Endothelial cell of hepatic sinusoid (primary cell): ENCODE measurements at regions not wholly inside any gene's neighbourhood (a gene's known extent, or its start where the extent isn't known, plus 50 kb on each side); places are given as distances from the start of the nearest gene placed in this dataset.

ENCODE experiments used
- in situ Hi-C: cut with HindIII; loops from 2 replicates; pipeline ENCODE4 v1.10.0; 2017; ENCODE audit warnings: low sequenced_read_pairs

DNA sequence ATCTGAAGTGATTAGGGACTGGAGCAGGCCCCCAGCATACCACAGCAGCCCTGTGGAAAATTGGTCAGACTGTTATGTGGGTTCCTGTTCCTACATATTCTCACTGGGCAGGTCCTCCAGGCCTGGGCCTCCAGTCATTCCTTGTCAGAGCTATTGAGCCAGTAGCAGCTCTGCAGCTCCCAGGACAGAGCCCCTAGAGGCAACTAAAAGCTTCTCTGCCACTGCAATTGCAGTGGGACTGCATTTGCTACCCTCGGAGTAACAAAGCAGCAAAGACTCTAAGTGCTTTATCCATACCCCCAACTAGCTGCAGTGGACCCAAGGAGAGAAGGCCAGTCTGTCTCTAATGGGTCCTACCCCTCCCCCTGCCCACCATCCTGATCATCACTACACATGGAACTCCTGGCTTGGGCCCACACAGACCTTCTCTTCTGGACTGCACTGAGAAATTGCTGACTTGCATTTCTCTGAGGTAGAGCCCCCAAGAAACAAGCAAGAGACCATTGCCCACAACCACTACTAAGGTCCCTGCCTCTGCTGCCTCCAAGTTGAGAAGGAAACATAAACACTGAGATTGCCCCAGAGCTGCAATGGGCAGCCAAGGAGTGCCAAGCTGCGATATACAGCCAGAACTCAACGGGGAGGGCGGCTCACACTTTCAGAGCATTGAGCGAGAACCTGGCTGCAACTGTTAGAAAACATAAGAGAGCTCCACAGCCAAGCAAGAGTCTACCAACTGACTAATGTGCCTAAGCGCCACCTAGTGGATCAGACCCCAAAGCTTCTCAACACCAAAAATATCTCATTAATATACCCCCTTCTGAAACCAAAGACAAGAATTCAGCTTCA lies 738.7 kb upstream of the NDST4 start:
- in situ Hi-C loops, result no loop called here

DNA sequence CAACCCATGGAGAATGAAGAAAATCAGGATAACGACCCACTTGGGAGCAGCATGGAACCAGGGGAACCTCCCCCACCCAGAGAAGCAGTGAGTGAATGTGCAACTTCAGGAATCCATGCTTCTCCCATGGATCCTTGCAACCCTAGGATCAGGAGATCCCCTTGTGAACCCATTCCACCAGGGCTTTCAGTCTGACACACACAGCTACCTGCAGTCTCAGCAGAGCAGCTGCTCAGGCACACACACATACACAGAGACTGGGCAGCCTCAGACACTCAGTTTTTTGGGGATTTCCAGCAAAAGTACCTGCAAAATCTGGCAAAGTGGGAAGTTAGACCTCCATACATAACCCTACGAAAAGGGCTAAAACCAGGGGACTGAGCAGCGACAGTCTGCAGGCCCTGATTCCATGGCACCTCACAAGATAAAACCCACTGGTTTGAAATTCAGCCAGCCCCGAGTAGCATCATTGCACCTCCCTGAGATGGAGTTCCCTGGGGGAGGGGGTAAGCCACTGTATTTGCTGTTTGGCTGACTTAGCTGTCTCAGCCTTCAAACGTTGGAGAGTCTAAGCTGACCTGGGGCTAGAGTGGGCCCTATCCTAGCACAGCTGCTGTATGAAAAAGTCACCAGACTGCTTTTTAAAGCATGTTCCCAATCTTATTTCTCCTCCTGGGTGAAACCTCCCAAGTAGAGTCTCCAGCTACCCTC lies 737.5 kb upstream of the NDST4 start:
- in situ Hi-C loops, result no loop called here

DNA sequence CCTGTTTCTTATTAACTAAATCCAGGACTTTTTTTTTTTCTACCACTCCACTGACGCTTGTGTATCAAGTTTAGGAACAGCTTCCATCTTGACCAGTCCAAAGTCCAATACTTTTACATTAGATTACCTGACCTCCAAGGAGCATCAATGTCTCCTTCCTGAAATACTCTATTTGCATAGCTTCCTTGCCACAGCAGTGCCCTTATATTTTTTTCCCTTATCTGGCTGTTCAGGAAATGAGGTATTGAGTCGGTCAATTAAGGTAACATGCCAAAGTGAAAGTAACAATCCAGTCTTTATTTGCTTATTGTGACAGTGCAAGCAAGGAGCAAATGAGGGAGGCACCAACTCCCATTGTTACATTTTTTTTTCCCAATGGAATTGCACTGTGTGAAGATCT lies 730.8 kb upstream of the NDST4 start:
- in situ Hi-C loops, result no loop called here

DNA sequence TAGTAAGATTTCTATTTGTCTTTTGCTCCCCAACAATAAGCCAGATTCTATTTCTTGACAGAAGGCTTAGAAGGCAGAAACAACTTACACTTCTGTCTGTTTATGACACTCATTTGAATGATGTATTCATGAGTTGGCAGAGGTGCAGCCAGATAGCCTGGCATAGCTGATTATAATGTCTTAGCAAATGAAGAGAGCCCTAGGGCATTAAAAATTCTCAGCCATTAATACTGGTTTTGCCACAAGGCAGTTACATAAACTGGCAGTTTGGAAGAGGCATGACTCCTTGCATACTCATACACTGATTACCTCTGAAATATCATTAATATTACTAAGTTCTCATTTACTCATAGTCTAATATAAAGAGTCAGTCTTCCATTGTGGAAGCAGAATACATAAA lies 728.5 kb upstream of the NDST4 start:
- in situ Hi-C loops, result no loop called here

GRCh38 chr4:115834441-115834840 lies 721.0 kb upstream of the NDST4 start:
- in situ Hi-C loops, result no loop called here

DNA sequence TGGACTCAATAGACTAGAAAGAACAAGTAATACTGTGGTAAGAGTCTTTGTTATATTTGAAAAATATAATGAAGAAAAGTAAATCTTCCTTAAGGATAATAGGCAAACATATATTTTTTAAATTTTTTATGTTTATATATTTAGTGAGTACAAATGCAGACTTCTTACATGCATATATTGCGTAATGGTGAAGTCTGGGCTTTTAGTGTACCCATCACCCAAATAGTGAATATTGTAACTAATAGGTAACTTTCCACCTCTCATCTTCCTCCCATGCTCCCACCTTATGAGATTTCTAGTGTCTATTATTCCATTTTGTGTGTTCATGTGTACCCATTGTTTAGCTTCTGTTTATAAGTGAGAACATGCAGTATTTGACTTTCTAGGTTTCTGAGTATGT lies 711.2 kb upstream of the NDST4 start:
- in situ Hi-C loops, result no loop called here

DNA sequence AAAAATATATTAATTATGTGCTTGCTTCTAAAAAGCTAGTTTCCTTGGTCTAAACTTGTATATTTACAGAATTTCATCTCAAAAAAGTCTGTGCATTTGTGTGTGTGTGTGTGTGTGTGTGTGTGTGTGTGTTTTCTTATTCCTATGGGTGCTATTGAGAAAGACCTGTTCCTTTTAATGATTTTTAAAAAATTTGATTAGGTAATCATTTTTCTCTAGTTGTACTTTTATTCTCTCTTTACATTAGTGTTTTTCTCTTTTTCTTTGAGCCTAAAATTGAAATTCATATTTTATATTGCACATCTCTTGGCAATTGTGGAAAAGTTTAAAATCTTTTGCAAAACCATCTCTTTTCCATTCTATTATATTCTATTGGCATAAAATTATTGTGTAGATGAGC lies 690.4 kb upstream of the NDST4 start:
- in situ Hi-C loops, result no loop called here

DNA sequence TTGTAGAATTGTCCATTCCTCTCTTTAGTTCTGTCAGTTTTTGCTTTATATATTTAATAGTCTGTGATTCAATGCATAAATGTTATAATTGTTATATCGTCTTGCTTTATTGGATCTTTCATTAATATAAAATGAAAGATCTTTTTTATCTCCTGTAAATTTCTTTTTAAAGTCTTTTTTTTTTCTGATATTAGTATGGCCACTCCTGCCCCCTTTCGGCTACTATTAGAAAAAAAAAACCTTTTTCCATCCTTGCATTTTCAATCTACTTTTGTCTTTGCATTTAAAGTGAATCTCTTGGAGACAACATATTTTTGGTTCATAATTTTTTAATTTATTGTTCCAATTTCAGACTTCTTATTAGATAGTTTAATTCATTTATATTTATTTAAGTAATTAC lies 677.4 kb upstream of the NDST4 start:
- in situ Hi-C loops, result no loop called here

DNA sequence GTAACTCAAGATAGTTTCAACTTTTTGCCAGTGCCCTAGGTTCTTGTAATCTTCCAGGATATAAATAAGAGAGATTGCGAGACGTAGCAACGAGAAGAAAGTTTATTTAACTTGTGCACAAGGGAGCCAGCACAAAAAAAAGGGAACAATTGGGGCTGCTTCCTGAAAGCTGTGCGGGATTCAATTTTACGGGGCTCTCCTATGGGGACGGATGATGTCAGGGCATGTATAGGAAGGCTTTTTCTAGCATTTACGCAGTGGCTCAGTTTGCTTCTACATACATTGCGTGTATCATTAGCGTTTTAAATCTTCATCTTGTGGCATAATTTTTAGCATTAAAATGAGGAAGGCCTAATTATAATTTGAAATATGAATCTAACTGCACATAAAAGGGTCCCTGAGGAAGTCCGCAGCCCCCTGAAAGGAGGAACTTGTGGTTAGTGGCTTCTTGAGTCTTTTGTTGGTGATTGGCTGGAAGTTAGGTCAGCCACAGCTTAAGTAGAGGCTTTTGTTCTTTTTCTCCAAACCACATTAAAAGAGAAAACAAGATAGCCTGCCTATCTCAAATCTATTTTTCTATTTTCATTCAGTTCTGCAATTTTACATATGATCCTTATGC lies 668.2 kb upstream of the NDST4 start:
- in situ Hi-C loops, result no loop called here

DNA sequence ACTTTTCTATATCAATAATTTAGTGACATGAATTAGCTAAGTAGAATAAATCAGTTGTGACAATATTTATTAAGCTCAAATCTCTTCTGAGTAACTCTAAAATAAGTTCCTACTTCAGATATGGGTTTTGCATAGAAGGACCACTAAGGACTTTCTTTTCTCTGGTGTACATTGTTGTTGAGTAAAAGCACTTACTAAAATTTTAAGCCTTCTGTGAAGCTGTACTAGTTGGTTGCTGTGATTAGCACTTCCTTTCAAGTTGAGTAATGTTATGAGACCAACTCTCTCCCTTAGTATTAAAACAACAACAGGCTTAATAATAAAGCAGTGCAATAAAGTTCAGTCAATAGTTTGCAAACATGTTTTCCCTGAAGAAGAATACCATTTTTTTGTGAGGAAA lies 667.4 kb upstream of the NDST4 start:
- in situ Hi-C loops, result no loop called here

DNA sequence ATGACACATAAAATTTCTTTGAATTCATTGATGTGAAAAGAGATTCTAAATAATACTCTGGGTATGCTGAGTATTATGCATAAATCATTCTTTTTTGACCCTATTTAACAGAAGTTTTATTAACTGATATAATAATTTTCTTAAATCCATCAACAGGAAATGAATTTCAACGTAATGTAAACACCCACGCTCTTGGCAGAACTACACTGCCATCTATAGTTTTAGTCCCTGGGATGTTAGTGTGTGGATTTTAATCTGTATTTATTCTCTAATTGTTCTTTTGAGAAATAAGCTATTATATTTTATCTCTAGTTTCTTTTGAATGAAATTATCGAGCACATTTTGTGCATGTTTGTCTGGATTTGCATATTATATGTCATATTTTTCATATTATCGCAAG lies 666.8 kb upstream of the NDST4 start:
- in situ Hi-C loops, result no loop called here

GRCh38 chr4:115770046-115770543 lies 656.7 kb upstream of the NDST4 start:
- in situ Hi-C loops, result no loop called here

- in situ Hi-C loops, result no loop called here
Measured at GRCh38 chr4:115769396-115769795, 656.0 kb upstream of the NDST4 start.

DNA sequence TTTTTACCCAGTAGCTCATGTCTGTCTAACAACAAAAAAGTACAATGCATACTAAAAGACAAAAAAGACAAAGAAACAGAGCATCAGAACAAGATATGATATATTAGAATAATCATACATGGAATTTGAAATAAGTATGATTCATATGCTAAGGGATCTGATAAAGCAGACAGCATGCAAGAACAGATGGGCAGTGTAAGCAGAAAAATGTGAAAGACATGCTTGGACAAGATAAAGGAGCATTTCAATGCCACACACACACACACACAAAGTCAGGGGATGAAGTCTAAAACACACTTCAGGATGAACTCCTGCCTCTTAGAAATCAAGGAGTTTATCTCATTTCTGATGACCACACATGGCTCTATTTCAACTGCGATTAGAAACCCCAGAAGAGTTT lies 649.6 kb upstream of the NDST4 start:
- in situ Hi-C loops, result no loop called here

DNA sequence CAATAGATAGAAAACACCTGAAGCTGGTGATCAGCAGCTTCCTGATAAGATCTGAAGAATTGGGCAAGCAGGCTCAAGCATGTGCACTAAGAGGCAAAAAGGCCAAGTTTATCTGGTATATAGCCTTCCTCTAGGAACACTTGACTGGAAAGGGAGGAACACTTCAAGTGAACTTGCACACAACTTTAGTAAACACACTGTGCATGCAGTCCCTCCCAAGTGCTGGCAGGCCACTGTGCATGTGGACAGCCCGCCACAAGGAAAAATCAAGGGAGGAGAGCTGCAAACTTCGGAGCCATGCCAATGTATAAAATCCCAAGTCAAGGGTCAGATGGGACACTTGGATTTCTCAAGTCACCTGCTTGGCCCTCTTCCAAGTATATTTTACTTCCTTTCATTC lies 645.8 kb upstream of the NDST4 start:
- in situ Hi-C loops, result no loop called here

DNA sequence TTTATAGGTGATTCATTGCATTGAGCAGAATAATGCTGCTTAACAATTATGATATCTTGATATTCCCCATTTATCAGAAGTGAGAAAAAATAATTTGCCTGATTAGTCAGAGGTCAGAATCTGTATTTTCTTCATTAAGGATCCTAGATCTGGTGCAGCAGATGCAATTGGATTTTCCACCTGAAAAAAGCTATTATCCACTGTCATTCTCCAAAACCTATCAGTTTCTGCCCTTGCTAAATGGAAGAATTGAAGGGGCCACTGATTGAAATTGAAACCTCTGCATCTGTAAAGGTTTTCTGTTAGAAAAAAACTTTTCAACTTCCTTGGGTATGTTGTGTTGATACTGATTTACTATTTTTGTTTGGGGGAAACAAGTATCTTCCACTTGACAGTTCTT lies 636.0 kb upstream of the NDST4 start:
- in situ Hi-C loops, result no loop called here

GRCh38 chr4:115740806-115741205 lies 627.4 kb upstream of the NDST4 start:
- in situ Hi-C loops, result no loop called here

DNA sequence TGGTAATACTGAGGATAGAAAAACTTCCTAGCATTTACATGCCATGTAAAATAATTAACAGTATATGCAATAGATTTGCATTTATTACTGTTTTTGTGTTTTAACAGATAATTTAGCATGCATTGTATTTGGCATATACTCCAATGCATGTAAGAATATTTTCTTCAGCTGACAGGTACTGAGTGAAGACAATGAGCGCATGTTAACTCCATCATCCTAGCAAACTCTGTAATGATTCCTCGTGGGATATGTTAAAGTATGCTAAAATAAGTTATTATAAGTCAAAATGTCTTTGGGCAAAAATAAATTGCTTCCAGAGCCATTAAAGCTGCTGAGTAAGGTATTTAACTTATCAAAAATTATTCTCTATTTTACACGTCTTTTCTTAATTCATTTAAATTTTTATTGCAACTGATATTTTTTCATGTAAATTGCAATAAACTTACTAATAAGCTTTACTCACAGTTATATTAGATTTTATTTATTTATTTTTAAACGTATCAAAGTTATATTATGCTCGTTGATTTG lies 616.4 kb upstream of the NDST4 start:
- in situ Hi-C loops, result no loop called here

- in situ Hi-C loops, result no loop called here
Measured at GRCh38 chr4:115723621-115724020, 610.2 kb upstream of the NDST4 start.

DNA sequence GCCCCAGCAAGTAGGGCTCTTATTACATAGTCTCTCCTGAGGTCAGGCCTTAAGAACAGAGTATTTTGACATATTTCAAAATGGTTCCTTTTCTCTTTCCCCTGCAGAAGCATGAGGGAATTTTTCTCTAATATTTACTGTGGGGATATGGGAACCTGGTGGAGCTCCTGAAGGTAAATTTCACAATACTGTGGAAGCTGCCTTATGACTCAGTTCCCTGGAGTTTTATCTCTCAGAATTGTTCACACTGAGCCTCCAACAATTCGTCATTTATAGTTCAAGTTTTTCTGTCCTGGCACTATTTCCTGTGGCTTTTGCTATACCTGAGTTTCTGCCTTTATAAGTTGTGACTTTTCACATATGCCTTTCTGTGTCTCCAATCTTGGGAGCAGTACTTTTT lies 607.2 kb upstream of the NDST4 start:
- in situ Hi-C loops, result no loop called here

GRCh38 chr4:115711575-115711974 lies 598.2 kb upstream of the NDST4 start:
- in situ Hi-C loops, result no loop called here

- in situ Hi-C loops, result no loop called here
Measured at GRCh38 chr4:115688961-115689360, 575.5 kb upstream of the NDST4 start.
